ENCODE measurements at regions not wholly inside any gene's neighbourhood (a gene's known extent, or its start where the extent isn't known, plus 50 kb on each side); places are given as distances from the start of the nearest gene placed in this dataset.
"Not testable (repeated sequence)": the region's sequence is repeated elsewhere in the genome, so short reads cannot be mapped to it uniquely, and the experiment has no call there.

DNA sequence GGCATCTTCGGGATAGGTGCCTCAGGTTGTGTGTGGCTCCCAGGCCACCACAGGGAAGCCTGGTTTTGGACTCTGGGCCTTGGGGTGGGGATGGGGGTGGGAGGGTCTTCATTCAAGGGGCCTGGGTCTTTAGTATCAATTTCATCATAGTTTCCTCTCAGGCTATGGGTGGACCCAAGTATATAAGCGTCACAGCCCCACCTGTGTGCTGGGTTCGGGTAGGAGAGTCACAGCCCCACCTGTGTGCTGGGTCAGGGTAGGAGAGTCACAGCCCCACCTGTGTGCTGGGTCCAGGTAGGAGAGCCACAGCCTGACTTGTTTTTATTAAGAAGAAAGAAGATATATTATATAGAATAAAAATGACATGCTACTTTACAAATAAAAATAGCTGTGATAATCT lies 422.1 kb downstream of the BRD1 start:
- DNase-seq: no peak

DNA sequence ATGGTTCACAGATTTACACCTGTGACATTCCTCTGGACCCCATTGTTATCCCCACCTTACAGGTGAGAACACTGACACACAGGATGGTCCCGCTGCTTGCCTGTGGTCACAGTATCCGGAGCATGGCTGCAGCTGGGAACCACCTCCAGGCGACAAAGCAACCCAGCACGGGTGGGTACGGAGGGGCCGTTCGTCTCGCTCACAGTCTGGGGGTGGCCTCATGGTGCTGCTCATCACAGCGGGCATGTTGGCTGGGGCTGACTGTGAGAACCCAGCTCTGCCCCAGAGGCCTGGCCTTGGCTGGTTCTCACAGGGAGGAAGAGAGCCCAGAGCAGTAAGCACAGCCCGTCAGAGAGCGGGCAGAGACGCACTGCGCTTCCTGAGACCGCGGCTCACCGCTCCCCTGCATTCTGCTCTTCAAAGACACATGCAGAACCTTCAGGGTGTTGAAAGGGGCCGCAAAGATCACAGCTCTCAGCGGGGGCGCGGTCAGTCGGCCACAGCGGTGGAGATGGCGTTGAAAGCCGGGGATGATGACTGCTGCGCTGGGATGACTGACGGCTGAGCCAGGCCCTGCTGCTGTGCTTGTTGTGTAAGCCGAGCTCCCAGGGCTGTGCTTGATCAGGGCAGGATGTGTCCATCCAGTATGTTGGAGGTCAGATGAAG lies 423.0 kb downstream of the BRD1 start:
- no peak for DNase-seq

DNA sequence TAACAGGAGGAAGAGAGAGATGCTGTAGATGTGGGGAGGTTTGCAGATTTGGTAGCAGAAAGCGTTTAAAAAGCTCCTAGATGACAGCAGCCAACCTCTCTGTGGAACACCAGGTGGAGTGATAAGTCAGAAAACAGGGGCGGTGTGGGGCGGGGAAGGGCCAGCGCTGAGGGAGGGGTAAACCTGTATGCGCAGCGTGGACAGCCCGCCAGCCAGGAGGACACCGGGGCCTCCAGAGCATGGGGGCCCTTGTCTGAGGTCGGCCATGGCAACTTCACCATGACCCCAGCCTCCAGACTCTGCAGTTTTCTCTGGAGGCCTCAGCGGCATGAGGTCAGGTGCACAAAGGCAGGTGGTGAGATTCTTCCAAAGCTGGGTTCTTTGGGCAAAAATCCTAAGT lies 423.7 kb downstream of the BRD1 start:
- DNase-seq: no peak

DNA sequence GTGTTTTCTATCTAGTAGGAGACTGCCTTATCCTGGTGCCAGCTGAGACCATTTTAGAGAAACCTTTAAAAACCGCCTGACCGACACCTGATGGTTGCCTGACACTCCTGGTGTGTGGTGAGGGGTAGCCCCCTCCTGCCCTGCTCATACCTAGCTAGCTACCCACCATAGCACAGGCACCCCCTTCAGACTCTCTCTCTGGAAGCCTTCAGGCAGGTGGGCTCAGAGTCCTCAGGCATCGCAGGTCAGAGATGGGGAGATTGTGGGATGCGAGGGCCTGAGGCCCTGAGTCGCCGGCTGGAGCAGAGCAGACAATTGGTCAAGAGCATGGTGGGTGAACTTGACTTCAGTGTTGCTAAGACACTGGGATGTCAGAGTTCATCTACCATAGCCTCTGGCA lies 424.6 kb downstream of the BRD1 start:
- DNase-seq: no peak

DNA sequence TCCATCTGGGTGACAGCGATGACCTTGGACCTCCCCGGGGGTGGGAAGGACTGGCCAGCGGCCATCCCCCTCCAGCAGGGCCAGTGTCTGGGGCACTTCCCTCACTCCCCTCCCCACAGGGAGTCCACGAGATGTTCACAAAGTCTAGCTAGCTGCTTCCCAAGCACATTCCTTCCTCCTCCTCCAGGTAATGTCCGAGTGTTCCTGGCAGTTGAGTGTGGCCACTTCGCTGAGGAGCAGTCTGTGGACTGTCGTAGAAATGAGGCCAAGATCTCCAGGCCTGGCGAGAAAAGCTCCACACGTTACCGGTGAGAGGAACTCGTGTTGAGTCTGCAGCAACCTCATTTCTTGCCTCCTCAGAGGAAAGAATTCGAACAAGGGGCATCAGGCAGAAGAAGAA lies 425.5 kb downstream of the BRD1 start:
- DNase-seq: no peak

DNA sequence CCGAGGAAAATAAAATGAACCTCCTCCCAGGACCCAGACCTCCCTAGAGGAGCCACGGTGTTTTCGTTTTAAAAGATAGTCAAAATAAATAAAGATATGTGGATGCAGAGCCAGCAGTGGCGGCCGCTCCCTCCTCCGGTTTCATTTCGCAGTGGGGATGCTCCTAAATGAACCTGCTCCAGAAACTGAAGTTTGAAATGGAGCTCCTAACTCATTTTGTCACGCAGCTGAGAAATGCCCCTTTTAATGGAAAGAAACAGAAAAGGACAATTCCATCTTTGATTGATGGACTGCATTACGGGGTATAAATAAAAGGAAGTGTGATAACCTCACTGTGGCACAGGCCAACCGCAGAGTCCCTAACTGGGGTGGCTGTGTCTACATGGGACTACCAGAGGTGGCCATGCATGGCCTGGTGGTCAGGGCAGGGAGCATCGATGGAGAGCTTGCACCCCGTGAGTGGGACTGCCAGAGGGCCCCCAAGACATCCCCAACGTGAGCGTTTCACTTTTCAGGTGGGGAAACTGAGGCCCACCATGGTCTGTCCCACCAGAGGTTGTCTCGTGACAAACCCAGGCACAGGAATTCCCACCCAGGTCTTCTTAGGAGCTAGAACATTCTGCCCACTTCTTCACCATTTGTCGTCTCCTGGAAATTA lies 426.6 kb downstream of the BRD1 start:
- DNase-seq: no peak

DNA sequence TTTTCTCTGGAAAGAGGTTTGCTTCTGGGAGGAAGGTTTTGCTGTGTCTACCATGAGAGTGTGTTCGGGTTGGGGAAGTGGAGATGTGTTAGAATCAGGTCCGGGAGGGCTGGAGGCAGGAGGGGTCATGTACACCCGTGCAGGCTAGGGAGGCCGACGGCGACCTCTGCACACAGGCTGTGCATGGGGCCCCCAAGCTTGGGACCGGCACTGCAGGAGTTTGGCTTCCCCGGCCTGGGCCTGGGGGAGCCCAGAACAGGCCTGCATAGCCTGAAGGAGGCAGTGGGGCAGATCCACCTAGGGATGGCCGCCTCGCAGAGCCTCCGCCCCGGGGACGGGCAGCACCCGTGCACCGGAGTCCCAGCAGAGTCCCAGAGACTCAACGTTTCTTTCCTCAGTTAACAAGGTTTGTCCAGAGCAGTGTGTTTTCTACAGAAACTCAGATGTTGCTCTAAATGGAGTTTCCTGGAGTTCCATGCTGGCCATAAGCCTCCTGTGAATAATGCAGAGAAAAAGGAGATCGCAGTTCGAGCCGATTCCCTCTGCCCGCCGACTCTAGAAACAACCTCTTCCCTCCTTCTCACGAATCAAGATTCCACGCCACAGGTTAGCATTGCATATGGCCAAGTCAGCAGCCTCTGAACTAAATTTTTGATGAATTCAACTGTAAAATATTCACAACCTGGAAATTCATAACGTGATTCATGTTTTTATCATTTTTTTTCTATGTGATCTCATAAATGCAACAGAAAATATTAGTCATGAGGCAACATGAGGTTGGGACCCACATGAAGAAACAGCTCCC lies 427.3 kb downstream of the BRD1 start:
- DNase-seq: no peak

DNA sequence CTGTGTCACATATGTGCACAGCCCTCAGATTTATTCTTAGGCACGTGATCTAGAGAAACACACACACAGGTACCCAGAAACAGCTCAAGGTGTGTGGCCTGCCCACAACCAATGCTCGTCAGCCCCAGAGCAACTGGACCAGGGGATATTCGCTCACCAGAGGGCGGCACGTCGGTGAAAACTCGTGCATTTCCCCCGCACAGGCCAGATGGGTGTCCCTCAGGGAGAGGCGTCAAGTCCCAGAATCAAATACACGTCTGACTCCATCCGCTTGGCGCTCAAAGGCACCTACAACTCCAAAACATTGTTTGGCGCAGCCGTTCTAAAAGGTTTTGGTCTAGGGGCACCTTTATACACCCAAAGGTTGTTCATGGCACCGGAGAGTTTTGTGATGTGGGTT lies 429.0 kb downstream of the BRD1 start:
- no peak for DNase-seq

DNA sequence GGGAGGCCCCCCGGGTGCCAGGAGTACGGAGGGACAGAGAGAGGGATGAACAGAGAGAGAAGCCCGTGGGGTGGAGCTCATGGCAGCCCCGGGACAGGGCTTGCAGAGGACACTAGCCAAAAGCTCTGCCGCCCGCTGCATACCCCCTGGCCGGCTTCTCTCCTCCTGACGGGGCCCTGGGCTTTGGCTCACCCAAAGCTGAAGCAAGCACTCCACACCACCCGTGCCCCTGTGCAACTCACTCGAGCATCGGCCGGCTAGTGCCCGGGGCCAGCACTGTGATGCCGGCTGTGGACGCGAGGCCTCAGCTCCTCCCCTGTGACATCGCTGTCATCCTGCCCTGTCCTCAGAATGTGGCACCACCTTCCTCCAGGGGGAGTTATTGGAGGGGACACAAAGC lies 429.6 kb downstream of the BRD1 start:
- DNase-seq: no peak

DNA sequence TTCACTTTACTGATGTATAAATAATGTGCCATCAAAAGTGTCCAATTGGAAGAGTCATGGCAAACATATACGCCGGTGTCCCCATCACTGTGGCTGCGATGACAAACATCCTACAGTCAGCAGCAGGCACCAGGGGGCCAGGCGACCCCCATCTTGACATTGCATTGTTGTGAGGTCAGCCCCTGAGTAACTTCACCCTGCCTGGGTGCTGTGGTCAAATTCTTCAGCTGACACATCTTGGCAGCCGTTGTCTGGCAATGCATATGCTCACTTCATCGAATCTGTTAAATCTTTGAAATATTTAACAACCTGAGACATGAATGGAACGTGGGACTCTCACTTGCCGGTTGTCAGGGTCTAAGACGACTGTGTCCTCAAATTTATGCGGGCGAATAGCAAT lies 430.9 kb downstream of the BRD1 start:
- no peak for DNase-seq

DNA sequence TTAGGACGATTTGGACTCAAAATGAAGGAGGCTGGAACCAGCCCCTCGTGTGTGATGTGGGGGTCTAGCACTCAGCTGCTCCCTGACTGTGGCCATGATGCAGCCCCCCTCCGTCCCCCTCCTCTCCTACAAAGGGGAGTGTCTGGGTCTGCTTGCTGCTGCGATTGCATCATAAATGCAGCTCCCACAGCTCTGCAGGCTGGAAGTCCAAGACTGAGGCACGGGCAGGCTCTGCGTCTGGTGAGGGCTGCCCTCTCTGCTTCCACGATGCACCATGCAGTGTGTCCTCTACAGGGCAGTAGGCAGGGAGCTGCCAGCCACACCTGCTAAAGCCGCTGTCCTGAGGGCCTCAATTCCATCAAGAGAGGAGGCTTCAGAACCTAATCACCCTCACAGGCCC lies 432.1 kb downstream of the BRD1 start:
- DNase-seq: no peak

DNA sequence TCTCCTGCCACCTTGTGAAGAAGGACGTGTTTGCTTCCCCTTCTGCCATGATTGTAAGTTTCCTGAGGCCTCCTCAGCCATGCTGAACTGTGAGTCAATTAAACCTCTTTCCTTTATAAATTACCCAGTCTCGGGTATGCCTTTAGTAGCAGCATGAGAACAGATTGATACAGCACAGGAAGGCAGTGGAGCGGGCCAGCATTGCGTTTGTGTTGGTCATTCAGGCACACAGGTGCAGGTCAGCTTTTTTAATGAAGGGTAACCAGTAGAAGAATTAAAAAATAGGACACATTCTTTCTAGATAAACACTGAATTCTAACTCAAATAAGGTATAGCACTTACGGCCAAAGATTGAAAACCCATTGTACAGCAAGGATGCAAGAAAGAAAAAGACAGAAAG lies 432.6 kb downstream of the BRD1 start:
- DNase-seq: not testable (repeated sequence)

DNA sequence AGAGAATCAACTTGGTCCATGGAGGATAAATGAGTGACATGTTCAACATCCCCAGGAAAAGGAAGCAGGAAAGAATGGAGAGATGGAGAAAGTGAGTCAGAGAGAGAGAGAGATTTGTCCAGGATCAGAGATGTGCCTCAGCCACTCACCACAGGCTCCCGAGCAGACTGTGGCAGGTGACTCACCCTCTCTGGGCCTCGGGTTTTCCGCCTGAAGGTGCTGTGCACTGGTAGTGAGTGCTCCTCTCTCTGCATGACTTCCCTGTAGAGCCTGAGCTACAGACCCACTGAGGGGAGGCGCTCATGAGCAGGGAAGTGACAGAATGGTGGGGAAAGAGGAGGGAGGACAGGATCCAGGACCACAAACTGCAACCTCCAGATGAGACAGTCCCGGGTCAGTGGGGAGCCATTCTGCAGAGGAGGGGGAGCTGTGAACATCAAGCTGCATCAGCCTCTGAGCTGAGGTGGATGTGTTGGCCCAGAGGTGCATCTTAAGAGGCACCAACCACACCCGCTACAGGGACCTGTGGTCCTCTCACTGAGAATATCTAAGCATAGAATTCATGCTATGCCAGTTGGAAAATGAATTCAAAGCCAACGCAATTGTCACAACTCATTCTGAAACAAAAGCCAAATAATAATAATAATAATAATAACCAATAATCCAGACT lies 433.4 kb downstream of the BRD1 start:
- no peak for DNase-seq

DNA sequence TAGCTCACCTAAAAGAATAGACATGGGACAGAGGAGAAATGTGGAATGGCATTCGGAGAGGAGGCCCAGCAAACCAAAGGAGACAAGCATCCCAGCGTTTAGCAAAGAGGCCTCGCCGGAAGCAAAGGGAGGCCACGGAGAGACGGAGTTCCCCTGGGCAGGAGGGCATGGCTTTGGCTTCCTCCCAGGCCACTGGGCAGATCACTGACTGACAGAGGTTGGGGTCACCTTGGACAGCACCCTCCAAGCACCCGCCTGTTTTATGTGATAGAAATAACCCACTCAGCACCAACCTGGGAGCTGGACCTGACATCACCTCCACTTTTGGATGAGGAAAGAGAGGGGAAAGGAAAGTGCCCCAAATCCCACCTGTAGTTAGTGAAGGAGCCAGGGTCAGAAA lies 434.1 kb downstream of the BRD1 start:
- DNase-seq: no peak

DNA sequence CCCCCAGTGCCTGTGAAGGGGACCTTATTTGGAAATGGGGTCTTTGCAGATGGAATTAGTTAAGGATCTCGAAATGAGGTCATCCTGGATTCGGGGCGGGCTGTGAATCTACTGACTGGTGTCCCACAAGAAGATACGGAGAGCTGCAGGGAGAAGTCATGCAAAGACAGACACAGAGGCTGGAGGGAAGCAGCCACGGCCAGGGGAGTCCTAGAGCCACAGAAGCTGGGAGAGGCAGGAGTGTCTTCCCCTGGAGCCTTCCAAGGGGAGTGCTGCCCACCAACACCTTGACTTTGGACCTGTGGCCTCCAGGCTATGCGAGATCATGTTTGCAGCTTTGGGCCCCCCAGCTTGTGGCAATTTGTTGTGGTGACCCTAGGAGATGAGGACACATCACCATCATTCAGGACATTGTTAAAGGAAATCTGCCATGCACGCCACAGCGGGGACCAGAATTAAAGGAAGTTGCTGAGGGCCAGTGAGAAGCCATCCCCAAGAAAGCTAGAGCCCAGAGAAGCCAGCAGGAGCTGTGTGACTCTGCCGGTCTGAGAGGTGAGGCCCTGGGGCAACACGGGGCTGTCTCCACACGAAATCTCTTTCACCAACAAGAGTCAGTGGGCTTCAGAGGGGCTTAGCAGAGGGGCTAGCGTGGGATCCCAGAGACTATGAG lies 434.7 kb downstream of the BRD1 start:
- DNase-seq: no peak

DNA sequence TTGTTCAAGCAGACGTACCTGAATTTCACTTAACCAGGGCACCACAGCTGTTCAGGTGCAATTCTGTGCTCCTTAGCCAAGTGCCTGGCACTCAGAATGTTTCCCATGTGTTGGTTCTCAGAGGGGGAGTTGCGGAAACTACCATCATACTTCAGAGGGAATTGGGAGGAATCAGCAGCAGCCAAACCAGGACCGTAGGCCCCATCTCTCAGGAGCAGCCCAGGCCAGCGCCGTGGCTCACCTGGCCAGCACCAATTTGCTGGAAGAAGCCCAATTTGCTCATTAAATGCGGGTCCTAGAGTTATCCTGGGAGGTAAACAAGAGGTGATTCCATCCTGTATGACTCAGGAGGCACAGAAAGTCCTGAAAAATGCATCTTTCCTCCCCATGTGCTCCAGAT lies 435.4 kb downstream of the BRD1 start:
- no peak for DNase-seq

DNA sequence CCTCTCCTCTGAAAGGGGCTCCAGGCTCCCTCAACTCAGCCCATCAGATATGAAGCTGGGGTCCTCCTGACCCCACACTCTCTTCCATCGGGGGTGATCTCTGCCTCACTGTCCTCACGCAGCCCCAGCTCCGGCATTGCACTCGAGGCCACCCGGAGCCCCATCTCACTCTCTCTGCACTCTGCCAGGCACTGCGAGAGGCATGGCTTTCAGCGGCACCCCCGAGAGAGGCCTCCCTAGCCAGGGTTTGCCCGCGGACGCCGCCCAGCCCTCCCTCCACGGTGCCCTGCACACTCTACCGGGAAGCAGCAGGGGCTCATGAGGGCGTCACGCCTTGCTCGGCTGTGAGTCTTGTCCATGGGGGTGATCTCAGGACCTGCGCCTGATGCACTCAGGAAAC lies 436.2 kb downstream of the BRD1 start:
- DNase-seq: no peak

DNA sequence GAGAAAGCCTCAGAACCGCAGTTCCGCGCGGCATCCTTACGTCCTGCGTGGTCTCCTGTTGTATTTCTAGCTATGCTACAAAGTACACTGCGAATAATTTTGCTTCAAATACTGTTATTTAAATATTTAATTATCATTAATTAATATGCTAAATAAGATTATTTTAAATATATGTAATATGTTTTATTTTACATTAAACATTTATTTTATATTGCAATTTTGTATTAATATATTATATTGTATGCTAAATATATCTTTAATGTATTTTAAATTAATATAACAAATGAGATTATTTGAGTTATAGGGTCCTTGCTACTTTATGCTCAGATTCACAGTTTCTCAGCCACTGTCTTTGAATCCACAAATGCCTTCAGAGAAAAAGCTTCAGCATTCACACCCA lies 436.7 kb downstream of the BRD1 start:
- no peak for DNase-seq

DNA sequence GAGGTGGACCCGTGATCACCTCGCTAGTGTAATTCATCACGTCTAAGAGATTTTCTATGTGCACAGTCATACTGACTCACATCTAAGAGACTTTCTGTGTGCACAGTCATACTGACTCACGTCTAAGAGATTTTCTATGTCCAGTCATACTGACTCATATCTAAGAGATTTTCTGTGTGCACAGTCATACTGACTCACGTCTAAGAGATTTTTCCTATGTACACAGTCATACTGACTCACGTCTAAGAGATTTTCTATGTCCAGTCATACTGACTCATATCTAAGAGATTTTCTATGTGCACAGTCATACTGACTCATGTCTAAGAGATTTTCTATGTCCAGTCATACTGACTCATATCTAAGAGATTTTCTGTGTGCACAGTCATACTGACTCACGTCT lies 443.8 kb downstream of the BRD1 start:
- not testable (repeated sequence) for DNase-seq

DNA sequence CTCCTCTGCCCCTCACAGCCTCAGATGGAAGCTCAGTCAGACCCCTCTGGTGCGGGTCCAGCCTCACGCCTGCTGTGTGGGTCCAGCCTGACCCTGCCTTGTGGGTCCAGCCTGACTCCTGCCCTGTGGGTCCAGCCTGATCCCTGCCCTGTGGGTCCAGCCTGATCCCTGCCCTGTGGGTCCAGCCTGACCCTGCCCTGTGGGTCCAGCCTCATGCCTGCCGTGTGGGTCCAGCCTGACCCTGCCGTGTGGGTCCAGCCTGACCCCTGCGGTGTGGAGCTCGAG lies 445.3 kb downstream of the BRD1 start:
- DNase-seq: no peak

DNA sequence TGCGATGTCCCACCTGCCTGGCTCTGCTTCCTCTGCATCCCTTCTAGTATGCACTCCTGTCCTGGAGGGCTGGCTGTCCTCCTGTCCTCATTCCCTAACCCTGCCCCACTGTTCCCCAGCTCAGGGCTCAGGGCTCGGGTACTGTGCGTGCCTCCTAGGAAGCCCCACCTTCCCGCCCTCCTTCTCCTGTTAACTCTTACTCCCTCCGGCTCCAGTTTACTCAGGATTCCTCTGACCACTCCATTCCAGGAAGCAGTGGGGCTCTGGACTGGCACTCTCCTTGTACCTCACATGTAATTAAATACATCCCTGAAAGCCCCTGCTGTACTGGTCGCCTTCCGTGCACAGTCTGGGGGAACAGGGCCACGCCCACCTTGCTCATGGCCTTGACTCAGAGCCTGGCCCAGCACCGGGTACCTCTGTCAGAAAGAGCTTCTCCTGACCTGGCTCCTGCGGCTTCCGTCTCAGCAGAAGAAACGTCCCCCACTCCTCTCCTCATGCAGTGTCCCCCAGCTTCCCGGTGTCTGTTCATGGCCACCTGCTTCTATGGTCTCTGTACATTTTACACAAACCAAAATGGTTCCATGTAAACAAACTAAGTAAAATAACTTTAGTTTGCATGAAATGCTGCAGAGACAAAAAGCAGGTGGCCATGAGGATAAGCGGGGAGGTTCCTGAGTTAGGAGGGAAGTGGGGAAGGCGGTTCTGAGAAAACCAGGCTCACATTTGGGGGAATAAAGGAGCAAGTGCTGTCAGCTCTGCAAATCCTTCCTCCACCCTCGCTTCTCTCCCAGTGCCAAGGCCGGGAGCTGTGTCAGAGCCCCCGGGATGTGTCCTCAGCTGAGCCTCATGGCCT lies 445.9 kb downstream of the BRD1 start:
- no peak for DNase-seq

DNA sequence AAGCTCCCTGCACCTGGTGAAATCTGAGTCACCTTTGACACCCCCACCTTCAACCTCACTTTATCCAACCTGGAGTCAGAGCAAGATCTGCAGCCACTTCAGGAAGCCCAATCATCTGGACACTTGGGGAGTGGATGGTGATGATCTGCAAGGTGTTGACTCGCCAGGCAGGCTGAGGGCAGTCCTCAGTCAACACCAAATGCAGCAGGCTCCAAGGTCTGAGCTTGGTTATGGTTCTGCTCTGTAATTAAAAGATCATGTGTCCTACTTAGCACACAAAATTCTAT lies 446.9 kb downstream of the BRD1 start:
- no peak for DNase-seq

All from hematopoietic multipotent progenitor cell treated with erythropoietin and hydrocortisone succinate and interleukin-3 and kit ligand, for 6 days (in vitro differentiated cells).